Stimulated activated naive CD8-positive, alpha-beta T cell treated with anti-CD3 and anti-CD28 coated beads, Interleukin-15, Interleukin-2, amounts not matched to agents 100 ng/mL and 50 ng/mL, for 24 hours (primary cell): ENCODE measurements at regions not wholly inside any gene's neighbourhood (a gene's known extent, or its start where the extent isn't known, plus 50 kb on each side); places are given as distances from the start of the nearest gene placed in this dataset.

Experiments
- H3K27ac Mint-ChIP-seq: one replicate; pipeline ENCODE4 v1.8.0; 2021; ENCODE audit warnings: mild to moderate bottlenecking, mixed read lengths
- H3K27me3 Mint-ChIP-seq: one replicate; pipeline ENCODE4 v1.8.0; 2021; ENCODE audit warnings: mixed read lengths
- H3K36me3 Mint-ChIP-seq: one replicate; pipeline ENCODE4 v1.8.0; 2021; ENCODE audit warnings: low read depth, mixed read lengths
- H3K4me1 Mint-ChIP-seq: one replicate; pipeline ENCODE4 v1.8.0; 2021; ENCODE audit warnings: low read depth, mixed read lengths
- H3K4me3 Mint-ChIP-seq: one replicate; pipeline ENCODE4 v1.8.0; 2021; ENCODE audit warnings: mild to moderate bottlenecking, mixed read lengths
- H3K9me3 Mint-ChIP-seq: one replicate; pipeline ENCODE4 v1.8.0; 2021; ENCODE audit warnings: mixed read lengths

GRCh38 chr2:41990245-41990644 is 57.6 kb upstream of the PKDCC start:
- H3K4me1 Mint-ChIP-seq = no peaks in the 10 kb centered on the region
- peaks cover 14% of the 10 kb centered on the region for H3K27me3 Mint-ChIP-seq
- H3K9me3 Mint-ChIP-seq = no peaks in the 10 kb centered on the region
- no peaks in the 10 kb centered on the region for H3K36me3 Mint-ChIP-seq
- no peak overlapping the region for H3K4me3 Mint-ChIP-seq
- H3K27ac Mint-ChIP-seq = no peak overlapping the region

GRCh38 chr2:41990688-41991087 is 57.1 kb upstream of the PKDCC start:
- no peaks in the 10 kb centered on the region for H3K9me3 Mint-ChIP-seq
- peaks cover 14% of the 10 kb centered on the region for H3K27me3 Mint-ChIP-seq
- no peak overlapping the region for H3K4me3 Mint-ChIP-seq
- H3K4me1 Mint-ChIP-seq = no peaks in the 10 kb centered on the region
- no peaks in the 10 kb centered on the region for H3K36me3 Mint-ChIP-seq
- no peak overlapping the region for H3K27ac Mint-ChIP-seq

GRCh38 chr2:41992056-41992642 is 55.7 kb upstream of the PKDCC start:
- no peak overlapping the region for H3K4me3 Mint-ChIP-seq
- H3K27ac Mint-ChIP-seq = no peak overlapping the region
- H3K36me3 Mint-ChIP-seq = no peaks in the 10 kb centered on the region
- no peaks in the 10 kb centered on the region for H3K4me1 Mint-ChIP-seq
- no peaks in the 10 kb centered on the region for H3K9me3 Mint-ChIP-seq
- H3K27me3 Mint-ChIP-seq = peaks cover 14% of the 10 kb centered on the region

GRCh38 chr2:41992671-41993434 is 55.0 kb upstream of the PKDCC start:
- Mint-ChIP-seq H3K27me3 (peaks cover 14% of the 10 kb centered on the region), H3K9me3 (no peaks in the 10 kb centered on the region), H3K4me1 (no peaks in the 10 kb centered on the region), H3K36me3 (no peaks in the 10 kb centered on the region), H3K4me3 (no peak overlapping the region), H3K27ac (no peak overlapping the region)

- no peak overlapping the region for H3K27ac Mint-ChIP-seq
- no peak overlapping the region for H3K4me3 Mint-ChIP-seq
- H3K36me3 Mint-ChIP-seq = no peaks in the 10 kb centered on the region
- peaks cover 14% of the 10 kb centered on the region for H3K27me3 Mint-ChIP-seq
- H3K9me3 Mint-ChIP-seq = no peaks in the 10 kb centered on the region
- no peaks in the 10 kb centered on the region for H3K4me1 Mint-ChIP-seq
Measured at GRCh38 chr2:41993435-41993925, 54.3 kb upstream of the PKDCC start.

- Mint-ChIP-seq H3K4me1 (no peaks in the 10 kb centered on the region), H3K27ac (no peak overlapping the region), H3K9me3 (no peaks in the 10 kb centered on the region), H3K4me3 (no peak overlapping the region), H3K27me3 (peaks cover 10% of the 10 kb centered on the region), H3K36me3 (no peaks in the 10 kb centered on the region)
Measured at GRCh38 chr2:41994233-41994637, 53.6 kb upstream of the PKDCC start.

GRCh38 chr2:41994661-41995060 is 53.2 kb upstream of the PKDCC start:
- peaks cover 6% of the 10 kb centered on the region for H3K27me3 Mint-ChIP-seq
- H3K36me3 Mint-ChIP-seq = no peaks in the 10 kb centered on the region
- no peak overlapping the region for H3K4me3 Mint-ChIP-seq
- H3K4me1 Mint-ChIP-seq = no peaks in the 10 kb centered on the region
- no peaks in the 10 kb centered on the region for H3K9me3 Mint-ChIP-seq
- no peak overlapping the region for H3K27ac Mint-ChIP-seq

GRCh38 chr2:41997561-41997960 is 50.3 kb upstream of the PKDCC start:
- H3K27me3 Mint-ChIP-seq = no peaks in the 10 kb centered on the region
- no peaks in the 10 kb centered on the region for H3K36me3 Mint-ChIP-seq
- no peak overlapping the region for H3K27ac Mint-ChIP-seq

More at GRCh38 chr2:41997561-41997960, 50.3 kb upstream of the PKDCC start:
- no peak overlapping the region for H3K4me3 Mint-ChIP-seq
- H3K4me1 Mint-ChIP-seq = no peaks in the 10 kb centered on the region
- no peaks in the 10 kb centered on the region for H3K9me3 Mint-ChIP-seq
